HG03196 (cell line): ENCODE measurements at regions not wholly inside any gene's neighbourhood (a gene's known extent, or its start where the extent isn't known, plus 50 kb on each side); places are given as distances from the start of the nearest gene placed in this dataset.

ENCODE experiments used
- ATAC-seq: cut with Tn5 transposase; IDR thresholded peaks from one replicate; pipeline ENCODE4 v1.9.1; 2021; ENCODE audit not compliant: unreplicated experiment

GRCh38 chr4:45985038-45985437, 138.8 kb downstream of the GABRG1 start:
- ATAC-seq: no peak

GRCh38 chr4:45971108-45971507, 152.7 kb downstream of the GABRG1 start:
- no peak for ATAC-seq

DNA sequence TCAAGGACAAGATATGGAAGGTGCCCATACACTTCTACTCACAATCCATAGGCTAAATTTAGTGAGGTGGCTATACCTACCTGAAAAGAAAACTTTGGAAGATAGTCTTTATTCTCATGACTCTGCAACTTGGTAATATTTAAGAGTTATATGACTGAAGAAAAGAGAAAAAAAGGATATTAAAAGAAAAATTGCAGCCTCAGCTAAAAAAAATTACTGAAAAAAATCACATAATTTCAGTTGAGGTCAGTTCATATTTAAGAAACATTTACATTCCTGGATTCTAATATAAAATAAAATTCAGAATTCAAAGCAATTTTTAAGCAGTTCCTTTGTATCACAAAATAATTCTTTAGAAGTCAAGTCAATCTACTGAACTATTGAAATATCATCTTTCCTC, 166.5 kb downstream of the GABRG1 start:
- no peak for ATAC-seq

- no peak for ATAC-seq
These were observed 169.6 kb downstream of the GABRG1 start for GRCh38 chr4:45954276-45954675.

GRCh38 chr4:45951153-45951552, 172.7 kb downstream of the GABRG1 start:
- no peak for ATAC-seq

DNA sequence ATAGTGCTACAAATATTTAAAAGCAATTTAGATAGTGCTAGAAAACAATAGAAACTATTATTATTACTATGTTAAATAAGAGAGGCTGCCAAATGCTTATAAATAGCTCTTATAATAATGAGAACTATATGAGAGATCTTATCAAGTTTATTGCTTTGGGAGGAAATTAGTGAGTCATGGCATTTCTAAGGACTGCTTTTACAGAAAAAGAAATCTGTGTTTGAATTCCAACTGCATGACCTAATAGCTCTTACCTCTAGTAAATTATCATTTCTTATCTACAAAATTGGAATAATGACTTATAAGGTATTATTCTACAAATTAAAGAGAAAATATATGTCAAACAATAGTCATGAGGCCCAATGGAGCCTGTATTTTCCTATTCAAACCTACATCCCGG, 177.2 kb downstream of the GABRG1 start:
- ATAC-seq: no peak

DNA sequence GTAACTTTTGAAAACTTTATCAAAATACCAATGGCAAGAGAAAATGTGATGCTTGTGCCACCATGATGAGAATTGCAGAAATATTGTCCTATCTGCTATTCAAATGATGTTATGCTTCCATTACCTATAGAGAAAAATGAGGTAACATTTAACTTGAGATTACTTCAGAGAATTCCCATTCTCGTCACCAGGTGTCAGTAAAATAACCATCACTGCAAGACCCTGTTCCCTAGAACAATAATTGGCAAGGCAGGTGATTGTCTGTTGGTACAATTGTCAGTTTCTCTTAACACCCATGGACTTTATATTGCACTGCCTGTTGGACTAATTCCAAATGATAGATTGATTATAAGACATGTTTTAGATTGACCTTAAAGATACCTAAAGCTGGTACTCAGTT, 179.9 kb downstream of the GABRG1 start:
- ATAC-seq: no peak

DNA sequence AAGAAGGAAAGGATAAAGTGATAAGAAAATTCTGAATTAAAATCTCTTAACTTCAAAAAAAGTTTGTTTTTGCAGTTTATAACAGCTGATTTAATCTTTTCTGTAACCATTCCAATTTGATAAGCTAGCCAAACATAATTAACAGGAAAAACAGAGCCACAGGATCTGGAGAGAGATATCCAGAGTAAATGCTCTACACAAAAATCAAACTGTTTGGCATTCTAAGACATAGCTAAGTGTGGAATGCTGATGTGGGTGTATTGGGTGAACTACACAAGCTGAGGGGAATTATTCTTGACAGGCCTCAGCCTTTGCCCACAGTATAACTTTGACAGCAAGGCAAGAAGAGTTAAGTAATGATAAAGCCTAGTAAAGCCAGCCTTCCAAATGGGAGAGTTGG, 184.8 kb downstream of the GABRG1 start:
- no peak for ATAC-seq

DNA sequence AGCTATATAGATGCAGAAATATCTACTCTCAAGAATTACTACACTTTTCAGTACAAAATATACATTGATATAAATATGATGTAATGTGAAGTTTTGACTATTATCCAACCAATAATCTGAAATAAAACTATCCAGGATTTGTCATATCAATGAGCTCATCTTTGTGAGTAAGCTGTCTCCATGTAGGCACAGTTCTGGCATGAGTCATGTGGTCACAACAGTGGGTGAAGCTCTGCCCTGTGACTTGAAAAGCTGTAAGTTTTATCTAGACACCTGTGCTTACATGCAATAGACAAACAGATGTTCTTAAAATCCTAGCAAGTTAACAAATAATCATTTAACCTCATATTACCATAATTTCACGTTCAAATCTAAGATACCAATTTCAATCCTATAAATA, 192.7 kb downstream of the GABRG1 start:
- ATAC-seq: no peak

DNA sequence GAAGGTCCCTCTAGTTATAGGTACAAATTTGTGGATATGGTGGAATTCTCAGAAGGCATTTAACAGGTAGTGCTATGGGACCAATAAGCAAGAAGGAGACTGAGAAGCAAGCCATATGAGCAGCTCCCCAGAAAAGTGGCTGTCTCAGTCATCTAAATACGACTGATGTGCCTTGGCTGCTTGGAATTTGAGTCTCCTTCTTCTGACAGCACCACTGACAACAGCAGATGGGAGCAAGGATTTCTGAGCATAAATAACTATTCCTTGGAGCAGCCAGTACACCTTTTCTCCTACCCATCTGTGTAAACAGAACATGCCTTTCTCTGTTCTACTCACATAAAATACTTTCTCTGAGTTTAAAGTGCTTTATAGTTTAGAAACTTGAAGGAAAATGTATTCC, 196.2 kb downstream of the GABRG1 start:
- no peak for ATAC-seq

GRCh38 chr4:45925809-45926208, 198.0 kb downstream of the GABRG1 start:
- ATAC-seq: no peak

GRCh38 chr4:45920861-45921260, 203.0 kb downstream of the GABRG1 start:
- ATAC-seq: no peak

DNA sequence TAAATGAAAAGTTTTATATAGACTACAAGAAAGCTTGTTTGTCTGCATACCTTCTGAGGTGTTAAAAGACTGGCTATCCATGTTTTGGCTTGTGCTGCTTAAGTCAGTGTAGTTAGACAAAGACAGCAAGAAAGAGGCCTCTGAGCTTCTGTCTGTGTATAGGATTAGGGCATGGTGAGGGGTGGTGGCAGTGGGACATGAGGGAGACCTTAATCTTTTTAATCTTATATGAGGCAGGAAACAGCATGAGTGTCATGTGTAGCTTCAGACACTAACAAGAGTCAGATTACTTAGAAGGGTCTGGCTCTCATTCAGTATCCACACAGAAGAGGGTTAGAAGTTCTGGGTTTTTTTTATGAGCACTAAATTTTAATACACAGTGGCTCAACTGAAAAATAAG, 213.3 kb downstream of the GABRG1 start:
- ATAC-seq: no peak

DNA sequence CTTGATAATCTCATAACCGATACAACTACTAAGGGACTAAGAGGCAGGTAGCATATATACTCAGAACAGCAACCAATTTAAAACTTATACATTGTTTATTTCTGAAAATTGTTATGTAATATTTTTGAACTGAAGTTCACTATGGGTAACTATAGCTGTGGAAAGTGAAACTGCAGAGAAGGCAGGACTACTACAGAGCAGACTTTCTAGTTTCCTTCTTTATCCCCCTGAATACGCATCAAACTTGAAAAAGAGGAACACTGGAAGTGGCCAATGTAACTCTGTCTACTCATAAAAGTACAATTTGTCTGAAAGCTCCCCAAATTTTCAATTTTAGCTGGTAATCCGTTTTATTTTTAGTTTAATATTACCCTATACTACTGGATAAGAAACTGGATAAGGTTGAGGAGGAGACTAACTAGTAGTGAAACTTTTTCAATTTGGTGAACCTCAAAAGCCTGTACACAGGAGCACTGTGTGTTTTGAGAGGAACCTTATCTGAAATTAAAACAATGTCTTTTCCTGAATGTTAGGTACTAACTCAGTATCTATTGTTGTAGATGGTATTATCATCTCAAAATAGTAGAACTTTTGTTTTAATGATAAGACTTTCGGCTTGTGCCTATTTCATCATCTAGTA, 225.8 kb downstream of the GABRG1 start:
- ATAC-seq: no peak

DNA sequence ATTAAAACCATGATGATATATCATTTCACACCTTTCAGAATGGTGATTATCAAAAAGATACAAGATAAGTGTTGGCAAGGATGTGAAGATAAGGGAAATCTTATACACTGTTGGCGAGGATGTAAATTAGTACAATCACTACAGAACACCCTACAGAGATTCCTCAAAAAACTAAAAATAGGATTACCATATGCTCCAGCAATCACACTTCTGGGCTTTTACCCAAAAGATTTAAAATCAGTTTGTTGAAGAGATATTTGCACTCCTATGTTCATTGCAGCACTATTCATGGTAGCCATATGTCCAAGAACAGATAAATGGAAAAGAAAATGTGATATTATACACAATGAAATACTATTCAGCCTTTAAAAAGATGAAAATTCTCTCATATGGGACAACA, 240.4 kb downstream of the GABRG1 start:
- ATAC-seq: no peak

DNA sequence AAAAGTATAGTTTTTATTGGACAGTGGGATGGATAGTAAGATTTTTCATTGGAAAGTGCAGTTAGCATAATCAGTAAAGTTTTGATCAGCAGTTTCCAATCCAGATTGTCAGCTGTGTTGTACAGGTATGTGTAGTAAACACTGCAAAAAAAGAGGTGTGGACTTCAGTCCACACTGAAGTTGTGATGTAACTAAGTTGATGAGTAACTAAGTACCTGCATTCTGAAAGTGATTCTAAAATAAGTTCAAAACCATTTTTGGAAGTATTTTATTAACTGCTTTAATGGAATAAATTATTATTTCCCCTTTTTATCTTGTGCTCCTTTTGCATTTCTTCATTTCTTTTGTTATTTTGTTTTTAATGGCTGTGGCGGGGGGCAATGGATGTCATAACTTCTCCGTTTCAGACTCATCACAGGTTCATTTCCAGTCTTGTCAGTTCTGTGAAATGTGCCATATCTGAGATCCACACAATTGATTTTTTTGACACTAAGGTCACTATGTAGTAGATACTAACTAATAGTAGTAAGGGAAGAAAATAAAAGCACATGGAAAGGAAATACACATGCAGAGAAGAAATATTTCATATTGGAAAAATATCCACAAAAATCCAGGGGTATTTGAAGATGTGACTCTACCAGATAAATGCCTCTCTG, 247.5 kb downstream of the GABRG1 start:
- ATAC-seq: no peak

- ATAC-seq: no peak
These were observed 254.7 kb downstream of the GABRG1 start for GRCh38 chr4:45869184-45869583.

DNA sequence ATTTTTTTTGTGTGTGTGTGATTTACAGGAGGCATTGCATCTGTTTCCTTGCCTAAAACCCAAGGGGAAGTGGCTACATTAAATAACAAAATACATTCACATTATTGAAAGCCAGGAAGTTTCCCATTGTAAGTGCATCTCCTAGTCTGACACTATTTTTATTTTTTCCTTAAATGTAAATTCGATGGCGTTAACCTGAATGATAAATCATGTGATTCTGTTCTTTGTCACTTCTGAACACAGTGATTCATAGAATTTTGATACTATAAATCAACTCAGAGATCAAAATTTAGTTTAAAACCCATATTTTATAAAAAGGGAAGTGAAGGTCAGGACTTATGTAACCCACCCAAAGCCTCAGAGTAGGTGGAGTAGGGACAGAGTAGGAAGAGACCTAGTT, 258.1 kb downstream of the GABRG1 start:
- no peak for ATAC-seq

GRCh38 chr4:45855857-45856256, 268.0 kb downstream of the GABRG1 start:
- ATAC-seq: no peak

DNA sequence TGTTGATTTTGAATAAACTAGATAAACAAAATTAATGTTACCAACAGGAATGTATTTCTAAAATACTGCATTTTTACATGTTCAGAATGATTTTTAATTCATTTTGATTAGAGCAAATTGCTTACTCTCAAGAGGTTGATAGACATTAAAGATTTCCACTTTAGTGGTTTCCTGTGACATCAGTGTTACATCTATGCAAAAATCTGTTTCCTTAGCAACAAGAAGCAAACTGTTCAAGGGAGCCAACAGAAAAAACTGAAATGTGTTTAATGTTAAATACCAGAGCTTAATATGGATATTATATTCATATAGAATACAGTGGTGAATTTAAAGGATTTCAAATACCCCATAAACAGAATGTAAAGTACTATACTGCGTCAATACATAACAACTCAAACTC, 277.8 kb downstream of the GABRG1 start:
- ATAC-seq: no peak

GRCh38 chr4:45841791-45842190, 282.1 kb downstream of the GABRG1 start:
- no peak for ATAC-seq

DNA sequence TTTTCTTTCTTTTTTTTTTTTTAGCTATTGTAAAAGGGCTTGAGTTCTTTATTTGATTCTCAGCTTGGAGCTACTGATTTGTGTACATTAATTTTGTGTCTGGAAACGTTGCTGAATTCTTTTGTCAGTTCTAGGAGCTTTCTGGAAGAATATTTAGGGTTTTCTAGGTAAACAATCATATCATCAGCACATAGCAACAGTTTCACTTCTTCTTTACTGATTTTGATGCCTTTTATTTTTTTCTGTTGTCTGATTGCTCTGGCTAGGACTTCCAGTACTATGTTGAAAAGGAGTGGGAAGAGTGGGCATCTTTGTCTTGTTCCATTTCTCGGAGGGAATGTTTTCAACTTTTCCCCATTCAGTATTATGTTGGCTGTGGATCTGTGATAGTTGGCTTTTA, 292.2 kb downstream of the GABRG1 start:
- no peak for ATAC-seq

DNA sequence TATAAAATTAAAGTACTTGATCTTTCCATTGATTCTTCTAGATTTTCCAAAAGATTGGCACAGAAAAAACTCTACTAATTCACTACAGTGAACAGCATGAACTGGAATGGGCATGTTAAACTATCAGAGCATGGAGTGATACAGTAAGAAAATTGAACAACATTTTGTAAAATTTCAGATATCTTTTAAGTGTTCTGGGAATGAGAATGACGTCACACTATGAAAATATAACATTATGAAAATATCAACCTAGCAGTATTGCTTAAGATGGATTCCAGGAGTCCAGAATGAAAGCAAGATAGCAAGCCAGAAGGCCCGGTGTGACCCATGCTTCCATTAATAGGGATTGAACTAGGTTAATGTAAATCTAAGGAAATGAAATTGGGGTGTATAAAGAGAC, 319.9 kb downstream of the GABRG1 start:
- ATAC-seq: no peak
